IMR-90 (cell line): ENCODE measurements at regions not wholly inside any gene's neighbourhood (a gene's known extent, or its start where the extent isn't known, plus 50 kb on each side); places are given as distances from the start of the nearest gene placed in this dataset.

Source experiments
- CTCF ChIP-seq: conservative IDR thresholded peaks from 2 replicates; pipeline ENCODE4 v1.5.1; 2012; ENCODE audit warnings: mild to moderate bottlenecking, low read depth, low read length, improper control_type of control experiment
- MAFK ChIP-seq: IDR thresholded peaks from 2 replicates; pipeline ENCODE4 v1.6.1; 2012; ENCODE audit warnings: low read depth, low read length, improper control_type of control experiment
- MAZ ChIP-seq: IDR thresholded peaks from 2 replicates; pipeline ENCODE4 v1.6.1; 2012; ENCODE audit warnings: low read depth, mild to moderate bottlenecking, low read length, improper control_type of control experiment, moderate library complexity, borderline replicate concordance
- MXI1 ChIP-seq: IDR thresholded peaks from 2 replicates; pipeline ENCODE4 v1.6.1; 2012; ENCODE audit warnings: low read depth, mild to moderate bottlenecking, low read length, moderate library complexity, borderline replicate concordance
- POLR2A ChIP-seq: IDR thresholded peaks from 2 replicates; pipeline ENCODE4 v1.6.1; 2012; ENCODE audit warnings: mild to moderate bottlenecking, low read depth, low read length
- RAD21 ChIP-seq: IDR thresholded peaks from 2 replicates; pipeline ENCODE4 v1.6.1; 2012; ENCODE audit warnings: low read length, improper control_type of control experiment
- RCOR1 ChIP-seq: IDR thresholded peaks from 2 replicates; pipeline ENCODE4 v1.6.1; 2012; ENCODE audit warnings: mild to moderate bottlenecking, low read length, improper control_type of control experiment; ENCODE audit not compliant: insufficient replicate concordance
- RFX5 ChIP-seq: IDR thresholded peaks from 2 replicates; pipeline ENCODE4 v1.8.0; 2012; ENCODE audit warnings: low read depth, mild to moderate bottlenecking, low read length, moderate library complexity
- SMC3 ChIP-seq: fragments of 150-350 bp; IDR thresholded peaks from 2 replicates; pipeline ENCODE4 v1.6.1; 2016; ENCODE audit warnings: low read depth, mild to moderate bottlenecking, antibody characterized with exemption, low read length, moderate library complexity
- USF2 ChIP-seq: fragments of 150-350 bp; IDR thresholded peaks from 2 replicates; pipeline ENCODE4 v1.6.1; 2017; ENCODE audit warnings: mild to moderate bottlenecking, antibody characterized with exemption, low read length, low read depth

- TF ChIP-seq CTCF (no peak), MXI1 (no peak), RAD21 (no peak), POLR2A (no peak), SMC3 (no peak), RCOR1 (no peak), MAFK (no peak), RFX5 (no peak), USF2 (no peak), MAZ (no peak)
These were observed 140.9 kb upstream of the LCORL start for GRCh38 chr4:18162453-18162852.
